ENCODE measurements at regions not wholly inside any gene's neighbourhood (a gene's known extent, or its start where the extent isn't known, plus 50 kb on each side); places are given as distances from the start of the nearest gene placed in this dataset.

DNA sequence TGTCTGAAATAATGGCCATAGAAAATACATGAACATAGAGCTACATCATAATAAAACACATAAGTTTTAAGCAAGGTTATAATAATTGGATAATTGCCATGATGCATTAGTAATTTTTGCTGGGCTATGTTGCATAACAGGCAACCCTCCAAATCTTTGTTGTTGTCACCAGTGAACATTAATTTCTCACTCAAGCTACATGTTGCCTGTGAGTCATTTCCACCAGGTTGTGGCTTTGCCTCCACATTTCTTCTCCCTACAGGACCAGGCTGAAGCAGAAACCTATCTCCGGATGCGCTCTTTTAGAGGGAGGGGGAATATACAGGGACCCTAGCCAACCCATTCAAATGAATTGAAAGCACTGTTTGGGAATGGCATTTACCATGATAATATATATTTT lies 347.7 kb downstream of the GABRG1 start:
- no peak for TF ChIP-seq EP300 (IDR thresholded peaks at IDR 0.05)
- TF ChIP-seq, protein P1, sequence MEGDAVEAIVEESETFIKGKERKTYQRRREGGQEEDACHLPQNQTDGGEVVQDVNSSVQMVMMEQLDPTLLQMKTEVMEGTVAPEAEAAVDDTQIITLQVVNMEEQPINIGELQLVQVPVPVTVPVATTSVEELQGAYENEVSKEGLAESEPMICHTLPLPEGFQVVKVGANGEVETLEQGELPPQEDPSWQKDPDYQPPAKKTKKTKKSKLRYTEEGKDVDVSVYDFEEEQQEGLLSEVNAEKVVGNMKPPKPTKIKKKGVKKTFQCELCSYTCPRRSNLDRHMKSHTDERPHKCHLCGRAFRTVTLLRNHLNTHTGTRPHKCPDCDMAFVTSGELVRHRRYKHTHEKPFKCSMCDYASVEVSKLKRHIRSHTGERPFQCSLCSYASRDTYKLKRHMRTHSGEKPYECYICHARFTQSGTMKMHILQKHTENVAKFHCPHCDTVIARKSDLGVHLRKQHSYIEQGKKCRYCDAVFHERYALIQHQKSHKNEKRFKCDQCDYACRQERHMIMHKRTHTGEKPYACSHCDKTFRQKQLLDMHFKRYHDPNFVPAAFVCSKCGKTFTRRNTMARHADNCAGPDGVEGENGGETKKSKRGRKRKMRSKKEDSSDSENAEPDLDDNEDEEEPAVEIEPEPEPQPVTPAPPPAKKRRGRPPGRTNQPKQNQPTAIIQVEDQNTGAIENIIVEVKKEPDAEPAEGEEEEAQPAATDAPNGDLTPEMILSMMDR (IDR thresholded peaks at IDR 0.05): no peak
- TF ChIP-seq POLR2A (IDR thresholded peaks at IDR 0.05; ENCODE audit: low read depth): no peak
- no peak for TF ChIP-seq POLR2AphosphoS5 (IDR thresholded peaks at IDR 0.05)
